ENCODE measurements at regions not wholly inside any gene's neighbourhood (a gene's known extent, or its start where the extent isn't known, plus 50 kb on each side); places are given as distances from the start of the nearest gene placed in this dataset.
A peak's percentile ranks its signal among the peaks of the same experiment; 100 is the strongest.
"Not testable (repeated sequence)": the region's sequence is repeated elsewhere in the genome, so short reads cannot be mapped to it uniquely, and the experiment has no call there.

DNA sequence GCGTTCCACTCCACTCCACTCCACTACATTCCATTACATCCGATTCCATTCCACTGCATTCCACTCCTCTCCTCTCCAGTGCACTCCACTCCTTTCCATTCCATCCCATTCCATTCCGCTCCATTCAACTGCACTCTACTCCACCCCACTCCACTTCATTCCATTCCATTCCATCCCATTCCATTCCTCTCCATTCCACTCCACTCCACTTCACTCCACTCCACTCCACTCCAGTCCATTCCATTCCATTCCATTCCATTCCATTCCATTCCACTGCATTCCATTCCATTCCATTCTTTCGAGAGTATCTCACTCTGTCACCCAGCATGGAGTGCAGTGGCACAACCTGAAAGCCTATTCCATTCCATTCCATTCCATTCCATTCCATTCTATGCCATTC, 637.5 kb downstream of the TP53TG3F start:
- H3K9me1 ChIP-seq (ENCODE audit: insufficient read depth, low read length); H3K56ac ChIP-seq (ENCODE audit: extremely low read depth, insufficient read depth, low read length); H2BK120ac ChIP-seq (ENCODE audit: low read depth, low read length); H2BK15ac ChIP-seq (ENCODE audit: low read depth, low read length); H3K4me3 ChIP-seq (ENCODE audit: insufficient read depth, low read depth, low read length); H4K91ac ChIP-seq (ENCODE audit: insufficient read depth, low read depth, low read length); H3K27ac ChIP-seq (ENCODE audit: insufficient read depth, low read length); H3K27me3 ChIP-seq (ENCODE audit: control insufficient read depth, insufficient read depth, low read length); ATAC-seq (ENCODE audit: low read depth); H3K36me3 ChIP-seq (ENCODE audit: control insufficient read depth, insufficient read depth, low read length); H3K4ac ChIP-seq (ENCODE audit: low read depth, low read length); DNase-seq; H4K5ac ChIP-seq (ENCODE audit: low read depth, low read length); H4K20me1 ChIP-seq (ENCODE audit: insufficient read depth, low read length); H3K18ac ChIP-seq (ENCODE audit: low read depth, low read length); H2AK5ac ChIP-seq (ENCODE audit: low read depth, low read length); CTCF ChIA-PET; H2BK20ac ChIP-seq (ENCODE audit: low read depth, low read length); H3K79me1 ChIP-seq (ENCODE audit: low read depth in 1 of 2, low read length in 2 of 2); H3K23ac ChIP-seq (ENCODE audit: low read depth, low read length); intact Hi-C loops (cut with micrococcal nuclease); H3K9ac ChIP-seq (ENCODE audit: low read depth, low read length); H2AK9ac ChIP-seq (replicated peaks; ENCODE audit: low read depth, low read length, poor library complexity); H3K4me2 ChIP-seq (ENCODE audit: low read depth, low read length); H3K14ac ChIP-seq (replicated peaks; ENCODE audit: low read depth, low read length); H2AFZ ChIP-seq (replicated peaks; ENCODE audit: low read length, poor library complexity); POLR2A ChIA-PET (ENCODE audit: unreplicated experiment); dilution Hi-C loops (cut with HindIII; ENCODE audit: low sequenced_read_pairs, unreplicated experiment); H3K4me1 ChIP-seq (ENCODE audit: control insufficient read depth, insufficient read depth, low read length); BruUV-seq (replicated peaks); H4K8ac ChIP-seq (ENCODE audit: low read depth in 2 of 2, low read length in 2 of 2): not testable (repeated sequence)
- peaks cover 21% of the 10 kb centered on the region for H3K9me3 ChIP-seq (ENCODE audit: control insufficient read depth, insufficient read depth, low read length)
- in situ Hi-C loops (cut with MboI; ENCODE audit: low sequenced_read_pairs): loop anchor here (10.0 kb wide), 1 partner anchor 58 kb away; no protein-coding TSS in a partner anchor
- 37% methylated on average over 4 of the region's 4 CpGs; no CpG with 5 or more reads in 1 of the 2 experiments for WGBS, 2 experiments (ENCODE audit: extremely low coverage in 2 of 2, insufficient read length in 1 of 2)
- H2BK5ac ChIP-seq (ENCODE audit: low read depth, low read length, poor library complexity, severe bottlenecking): peak overlapping the region; percentile 39

- POLR2A ChIA-PET (ENCODE audit: unreplicated experiment); H3K27me3 ChIP-seq (ENCODE audit: control insufficient read depth, insufficient read depth, low read length): not testable (repeated sequence)
- DNase-seq: peak; percentile 22
Measured at GRCh38 chr16:34097326-34097725, 637.9 kb downstream of the TP53TG3F start.

More at GRCh38 chr16:34097326-34097725, 637.9 kb downstream of the TP53TG3F start:
- dilution Hi-C loops (cut with HindIII; ENCODE audit: low sequenced_read_pairs, unreplicated experiment); H2AK9ac ChIP-seq (replicated peaks; ENCODE audit: low read depth, low read length, poor library complexity); H3K4ac ChIP-seq (ENCODE audit: low read depth, low read length); H3K4me1 ChIP-seq (ENCODE audit: control insufficient read depth, insufficient read depth, low read length); H2BK20ac ChIP-seq (ENCODE audit: low read depth, low read length); H4K91ac ChIP-seq (ENCODE audit: insufficient read depth, low read depth, low read length); ATAC-seq (ENCODE audit: low read depth); H3K18ac ChIP-seq (ENCODE audit: low read depth, low read length); H3K9ac ChIP-seq (ENCODE audit: low read depth, low read length); intact Hi-C loops (cut with micrococcal nuclease); H3K27ac ChIP-seq (ENCODE audit: insufficient read depth, low read length); H2BK15ac ChIP-seq (ENCODE audit: low read depth, low read length); H2AK5ac ChIP-seq (ENCODE audit: low read depth, low read length); H3K14ac ChIP-seq (replicated peaks; ENCODE audit: low read depth, low read length); H2AFZ ChIP-seq (replicated peaks; ENCODE audit: low read length, poor library complexity); H2BK120ac ChIP-seq (ENCODE audit: low read depth, low read length); H3K9me1 ChIP-seq (ENCODE audit: insufficient read depth, low read length); H3K4me2 ChIP-seq (ENCODE audit: low read depth, low read length); H3K4me3 ChIP-seq (ENCODE audit: insufficient read depth, low read depth, low read length); H3K36me3 ChIP-seq (ENCODE audit: control insufficient read depth, insufficient read depth, low read length); H3K56ac ChIP-seq (ENCODE audit: extremely low read depth, insufficient read depth, low read length); H3K79me1 ChIP-seq (ENCODE audit: low read depth in 1 of 2, low read length in 2 of 2); H4K20me1 ChIP-seq (ENCODE audit: insufficient read depth, low read length); CTCF ChIA-PET; H4K5ac ChIP-seq (ENCODE audit: low read depth, low read length); H4K8ac ChIP-seq (ENCODE audit: low read depth in 2 of 2, low read length in 2 of 2); H3K23ac ChIP-seq (ENCODE audit: low read depth, low read length); BruUV-seq (replicated peaks): not testable (repeated sequence)
- Histone ChIP-seq H3K9me3 (ENCODE audit: control insufficient read depth, insufficient read depth, low read length) (peaks cover 21% of the 10 kb centered on the region), H2BK5ac (ENCODE audit: low read depth, low read length, poor library complexity, severe bottlenecking) (peak overlapping the region; percentile 10)
- in situ Hi-C loops (cut with MboI; ENCODE audit: low sequenced_read_pairs): loop anchor here (10.0 kb wide), 1 partner anchor 57 kb away; no protein-coding TSS in a partner anchor
- 52% methylated on average over 3 of the region's 3 CpGs; no CpG with 5 or more reads in 1 of the 2 experiments for WGBS, 2 experiments (ENCODE audit: extremely low coverage in 2 of 2, insufficient read length in 1 of 2)

Data from IMR-90 (cell line).